Sigmoid colon (tissue), 4 donors: ENCODE measurements at regions not wholly inside any gene's neighbourhood (a gene's known extent, or its start where the extent isn't known, plus 50 kb on each side); places are given as distances from the start of the nearest gene placed in this dataset.
"Not testable (repeated sequence)": the region's sequence is repeated elsewhere in the genome, so short reads cannot be mapped to it uniquely, and the experiment has no call there.

Source experiments
- EP300 ChIP-seq, 4 donors: sonication (generic); formaldehyde crosslinking; IDR thresholded peaks; one replicate each; pipeline ENCODE4 v1.6.1; 2017; ENCODE audit warnings: antibody characterized with exemption in 4 of 4
- POLR2A ChIP-seq, 2 donors: fragments of 450-650 bp; IDR thresholded peaks; one replicate each; pipeline ENCODE4 v1.6.1; 2016; ENCODE audit warnings: antibody characterized with exemption in 2 of 2, mild to moderate bottlenecking in 2 of 2, moderate library complexity in 2 of 2
- POLR2AphosphoS5 ChIP-seq, 4 donors: sonication (generic); formaldehyde crosslinking; IDR thresholded peaks; one replicate each; pipeline ENCODE4 v1.6.1; 2017; ENCODE audit warnings: antibody characterized with exemption in 4 of 4
- TF ChIP-seq, protein P1 (sequence below), 4 experiments: fragments of 450-650 bp in 3 of 4; fragments of 200-600 bp in 1 of 4; IDR thresholded peaks; one replicate each; pipeline ENCODE4 v1.5.1; 2016 to 2019; ENCODE audit warnings: antibody characterized with exemption in 4 of 4, mild to moderate bottlenecking in 3 of 4, moderate library complexity in 2 of 4

DNA sequence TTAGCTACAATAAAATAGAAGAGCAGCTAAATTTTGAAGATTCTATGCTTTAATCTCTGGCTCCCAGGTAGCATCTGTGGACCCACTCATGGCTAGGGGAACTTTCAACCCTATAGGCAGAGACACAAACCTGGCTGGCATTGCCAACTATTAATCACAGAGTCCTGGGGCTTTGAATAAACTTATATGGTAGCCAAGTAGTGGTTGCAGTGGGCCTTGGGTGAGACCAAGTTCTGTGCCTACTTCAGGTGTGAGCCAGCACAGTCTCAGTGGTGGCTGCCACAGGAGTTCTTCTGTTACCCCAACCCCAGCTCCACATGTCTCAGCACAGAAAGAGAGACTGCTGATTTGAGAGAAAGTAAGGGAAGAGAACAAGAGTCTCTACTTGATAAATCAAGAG lies 1626.5 kb downstream of the SPATA31A7 start:
- TF ChIP-seq POLR2A, POLR2AphosphoS5, EP300 (IDR thresholded peaks at IDR 0.05): not testable (repeated sequence)
- TF ChIP-seq, protein P1, sequence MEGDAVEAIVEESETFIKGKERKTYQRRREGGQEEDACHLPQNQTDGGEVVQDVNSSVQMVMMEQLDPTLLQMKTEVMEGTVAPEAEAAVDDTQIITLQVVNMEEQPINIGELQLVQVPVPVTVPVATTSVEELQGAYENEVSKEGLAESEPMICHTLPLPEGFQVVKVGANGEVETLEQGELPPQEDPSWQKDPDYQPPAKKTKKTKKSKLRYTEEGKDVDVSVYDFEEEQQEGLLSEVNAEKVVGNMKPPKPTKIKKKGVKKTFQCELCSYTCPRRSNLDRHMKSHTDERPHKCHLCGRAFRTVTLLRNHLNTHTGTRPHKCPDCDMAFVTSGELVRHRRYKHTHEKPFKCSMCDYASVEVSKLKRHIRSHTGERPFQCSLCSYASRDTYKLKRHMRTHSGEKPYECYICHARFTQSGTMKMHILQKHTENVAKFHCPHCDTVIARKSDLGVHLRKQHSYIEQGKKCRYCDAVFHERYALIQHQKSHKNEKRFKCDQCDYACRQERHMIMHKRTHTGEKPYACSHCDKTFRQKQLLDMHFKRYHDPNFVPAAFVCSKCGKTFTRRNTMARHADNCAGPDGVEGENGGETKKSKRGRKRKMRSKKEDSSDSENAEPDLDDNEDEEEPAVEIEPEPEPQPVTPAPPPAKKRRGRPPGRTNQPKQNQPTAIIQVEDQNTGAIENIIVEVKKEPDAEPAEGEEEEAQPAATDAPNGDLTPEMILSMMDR (IDR thresholded peaks at IDR 0.05) = not testable (repeated sequence)
